ENCODE measurements at regions not wholly inside any gene's neighbourhood (a gene's known extent, or its start where the extent isn't known, plus 50 kb on each side); places are given as distances from the start of the nearest gene placed in this dataset.

GRCh38 chr17:71399221-71399620 lies 721.6 kb upstream of the SOX9 start:
- TF ChIP-seq EZH2 (IDR thresholded peaks at IDR 0.05) (no peak), POLR2AphosphoS5 (IDR thresholded peaks at IDR 0.05; ENCODE audit: borderline replicate concordance, low read depth, low read length) (no peak)
